Right lobe of liver (tissue), 6 donors: ENCODE measurements at regions not wholly inside any gene's neighbourhood (a gene's known extent, or its start where the extent isn't known, plus 50 kb on each side); places are given as distances from the start of the nearest gene placed in this dataset.

Experiments used
- ATAC-seq, 4 donors: fragments of 200-7000 bp; cut with Tn5 transposase; one replicate each; pipeline ENCODE4 v1.9.1; 2020; ENCODE audit warnings: mild to moderate bottlenecking in 4 of 4, moderate library complexity in 4 of 4
- DNase-seq, 3 donors: peaks; one replicate each; pipeline ENCODE4 v3.0.0-alpha.2; 2020
- H3K27ac ChIP-seq, 3 donors: fragments of 200-600 bp; one replicate each; pipeline ENCODE4 v1.8.0; 2022
- H3K27me3 ChIP-seq, 2 donors: fragments of 200-600 bp; one replicate each; pipeline ENCODE4 v1.8.0; 2022
- H3K36me3 ChIP-seq, 4 donors: fragments of 200-600 bp; sonication (generic) in 1 of 4; one replicate each; pipeline versions ENCODE4 v1.5.1 to v1.8.0; 2017 to 2022; ENCODE audit warnings: control low read depth in 1 of 4
- H3K4me1 ChIP-seq, 4 donors: fragments of 200-600 bp; sonication (generic) in 1 of 4; one replicate each; pipeline versions ENCODE4 v1.5.1 to v1.8.0; 2017 to 2022; ENCODE audit warnings: control low read depth in 1 of 4
- H3K4me3 ChIP-seq, 3 donors: fragments of 200-600 bp; one replicate each; pipeline ENCODE4 v1.8.0; 2022
- H3K9me3 ChIP-seq, 4 donors: fragments of 200-600 bp; sonication (generic) in 1 of 4; one replicate each; pipeline versions ENCODE4 v1.5.1 to v1.8.0; 2017 to 2022; ENCODE audit warnings: control low read depth in 1 of 4
- CTCF ChIP-seq, 4 donors: fragments of 200-600 bp in 3 of 4; fragments of 450-650 bp in 1 of 4; IDR thresholded peaks; one replicate each; pipeline versions ENCODE4 v1.5.1 to v1.8.0; 2016 to 2022; ENCODE audit warnings: antibody characterized with exemption in 4 of 4, mild to moderate bottlenecking in 2 of 4
- POLR2A ChIP-seq: fragments of 450-650 bp; IDR thresholded peaks from one replicate; pipeline ENCODE4 v1.6.1; 2017; ENCODE audit warnings: antibody characterized with exemption, mild to moderate bottlenecking
- WGBS: methylation state at CpG from one replicate; pipeline ENCODE4 v1.1.6; 2018; ENCODE audit warnings: low coverage, low lambda C conversion rate; ENCODE audit not compliant: insufficient coverage; ENCODE audit errors: missing lambda C conversion rate; 5-methylcytosine and 5-hydroxymethylcytosine counted together
- intact Hi-C, 2 donors: fragments of 100-400 bp; cut with DNase I; formaldehyde crosslinking; loops; one replicate each; pipeline versions ENCODE4 v1.11.2 to v1.14.1; 2022
- donor health status: DM: no; HTN: yes; CAD: no.
- donor health status: DM: no; HTN: no; CAD: no.
- donor health status: DM: no; HTN: no; CAD: no.
- donor health status: DM: no; HTN: yes; CAD: no.
- donor health status: DM: no; HTN: yes; CAD: no.

- Histone ChIP-seq H3K9me3 (no peaks in the 10 kb centered on the region), H3K27me3 (no peaks in the 10 kb centered on the region), H3K4me1 (no peaks in the 10 kb centered on the region), H3K27ac (no peak overlapping the region), H3K4me3 (no peak overlapping the region), H3K36me3 (no peaks in the 10 kb centered on the region)
- TF ChIP-seq CTCF (IDR thresholded peaks at IDR 0.05) (no peak), POLR2A (no peak)
- ATAC-seq (no peak), DNase-seq (no peak)
- 69% methylated on average over 3 of the region's 3 CpGs for WGBS
- intact Hi-C loops: no loop called here
Observed at GRCh38 chr13:80783926-80784565, 443.1 kb upstream of the SPRY2 start.

- Histone ChIP-seq H3K27me3 (no peaks in the 10 kb centered on the region), H3K36me3 (no peaks in the 10 kb centered on the region), H3K27ac (no peak overlapping the region), H3K4me3 (no peak overlapping the region), H3K9me3 (no peaks in the 10 kb centered on the region), H3K4me1 (no peaks in the 10 kb centered on the region)
- intact Hi-C loops: no loop called here
- no peak for ATAC-seq
- DNase-seq: no peak
- TF ChIP-seq CTCF (IDR thresholded peaks at IDR 0.05): no peak
- no peak for TF ChIP-seq POLR2A
- WGBS: 31% methylated on average over 1 of the region's 1 CpG
Observed at GRCh38 chr13:80782441-80782840, 441.5 kb upstream of the SPRY2 start.

GRCh38 chr13:80778297-80778696 lies 437.4 kb upstream of the SPRY2 start:
- Histone ChIP-seq H3K27me3 (no peaks in the 10 kb centered on the region), H3K4me3 (no peak overlapping the region), H3K27ac (no peak overlapping the region), H3K9me3 (no peaks in the 10 kb centered on the region), H3K36me3 (no peaks in the 10 kb centered on the region), H3K4me1 (no peaks in the 10 kb centered on the region)
- 47% methylated on average over 1 of the region's 1 CpG for WGBS
- DNase-seq (no peak), ATAC-seq (no peak)
- intact Hi-C loops: no loop called here
- no peak for TF ChIP-seq CTCF (IDR thresholded peaks at IDR 0.05)
- no peak for TF ChIP-seq POLR2A

GRCh38 chr13:80757694-80758093 lies 416.8 kb upstream of the SPRY2 start:
- Histone ChIP-seq H3K9me3 (no peaks in the 10 kb centered on the region), H3K27ac (no peak overlapping the region), H3K36me3 (no peaks in the 10 kb centered on the region), H3K4me3 (no peak overlapping the region), H3K4me1 (no peaks in the 10 kb centered on the region), H3K27me3 (no peaks in the 10 kb centered on the region)
- no peak for TF ChIP-seq POLR2A
- TF ChIP-seq CTCF (IDR thresholded peaks at IDR 0.05): no peak
- intact Hi-C loops: no loop called here
- no peak for DNase-seq
- ATAC-seq: no peak

DNA sequence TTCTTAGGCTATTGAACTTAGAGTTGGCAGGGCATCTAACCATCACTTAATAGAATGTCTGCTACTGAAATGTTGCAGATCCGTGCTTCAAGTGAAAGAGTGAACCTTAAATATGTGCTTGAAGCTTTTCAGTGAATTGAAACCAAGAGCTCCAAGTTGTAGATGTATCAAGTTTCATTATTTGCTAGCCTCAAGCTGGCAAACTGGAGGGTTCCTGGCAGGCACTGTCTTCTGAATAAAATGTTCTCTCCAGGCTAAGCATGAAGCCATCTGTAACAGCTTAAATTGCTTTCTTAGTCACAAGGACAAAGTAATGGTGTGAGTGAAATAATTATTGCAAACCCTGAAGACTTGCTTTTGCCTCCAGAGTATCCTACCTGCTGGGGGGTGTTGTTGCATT lies 415.0 kb upstream of the SPRY2 start:
- H3K9me3 ChIP-seq: no peaks in the 10 kb centered on the region
- H3K4me1 ChIP-seq: no peaks in the 10 kb centered on the region
- intact Hi-C loops: no loop called here
- TF ChIP-seq CTCF (IDR thresholded peaks at IDR 0.05): no peak
- TF ChIP-seq POLR2A: no peak
- no peaks in the 10 kb centered on the region for H3K36me3 ChIP-seq
- H3K4me3 ChIP-seq: no peak overlapping the region
- H3K27ac ChIP-seq: no peak overlapping the region
- no peak for DNase-seq
- H3K27me3 ChIP-seq: no peaks in the 10 kb centered on the region
- ATAC-seq: no peak
- WGBS: 67% methylated on average over 1 of the region's 1 CpG
